Astrocyte of the spinal cord (primary cell): ENCODE measurements at regions not wholly inside any gene's neighbourhood (a gene's known extent, or its start where the extent isn't known, plus 50 kb on each side); places are given as distances from the start of the nearest gene placed in this dataset.

Source experiments
- DNase-seq: peaks from one replicate; pipeline ENCODE4 v3.0.0; 2011; ENCODE audit warnings: low read depth, low spot score
- H3K4me3 ChIP-seq: 2 replicates; pipeline ENCODE4 v1.5.1; 2011; ENCODE audit warnings: low read depth, mild to moderate bottlenecking, low read length, moderate library complexity
- in situ Hi-C: cut with HindIII; loops from 2 replicates; pipeline ENCODE4 v1.10.0; 2017; ENCODE audit warnings: low sequenced_read_pairs
- TF ChIP-seq, protein P1 (sequence below): IDR thresholded peaks from 2 replicates; pipeline ENCODE4 v1.5.1; 2012; ENCODE audit warnings: low read depth, mild to moderate bottlenecking, low read length, inconsistent platforms

GRCh38 chr10:131846240-131847101 is 54.3 kb upstream of the PPP2R2D start:
- TF ChIP-seq, protein P1, sequence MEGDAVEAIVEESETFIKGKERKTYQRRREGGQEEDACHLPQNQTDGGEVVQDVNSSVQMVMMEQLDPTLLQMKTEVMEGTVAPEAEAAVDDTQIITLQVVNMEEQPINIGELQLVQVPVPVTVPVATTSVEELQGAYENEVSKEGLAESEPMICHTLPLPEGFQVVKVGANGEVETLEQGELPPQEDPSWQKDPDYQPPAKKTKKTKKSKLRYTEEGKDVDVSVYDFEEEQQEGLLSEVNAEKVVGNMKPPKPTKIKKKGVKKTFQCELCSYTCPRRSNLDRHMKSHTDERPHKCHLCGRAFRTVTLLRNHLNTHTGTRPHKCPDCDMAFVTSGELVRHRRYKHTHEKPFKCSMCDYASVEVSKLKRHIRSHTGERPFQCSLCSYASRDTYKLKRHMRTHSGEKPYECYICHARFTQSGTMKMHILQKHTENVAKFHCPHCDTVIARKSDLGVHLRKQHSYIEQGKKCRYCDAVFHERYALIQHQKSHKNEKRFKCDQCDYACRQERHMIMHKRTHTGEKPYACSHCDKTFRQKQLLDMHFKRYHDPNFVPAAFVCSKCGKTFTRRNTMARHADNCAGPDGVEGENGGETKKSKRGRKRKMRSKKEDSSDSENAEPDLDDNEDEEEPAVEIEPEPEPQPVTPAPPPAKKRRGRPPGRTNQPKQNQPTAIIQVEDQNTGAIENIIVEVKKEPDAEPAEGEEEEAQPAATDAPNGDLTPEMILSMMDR: no peak

GRCh38 chr10:131847241-131847783 is 53.5 kb upstream of the PPP2R2D start:
- TF ChIP-seq, protein P1: no peak
- in situ Hi-C loops: no loop called here
- no peak for DNase-seq
- H3K4me3 ChIP-seq: no peak overlapping the region

More at GRCh38 chr10:131846240-131847101, 54.3 kb upstream of the PPP2R2D start:
- no peak for DNase-seq
- in situ Hi-C loops: no loop called here
- H3K4me3 ChIP-seq: no peak overlapping the region

- no peak overlapping the region for H3K4me3 ChIP-seq
- in situ Hi-C loops: no loop called here
- no peak for DNase-seq
- TF ChIP-seq, protein P1: no peak
These were observed 52.5 kb upstream of the PPP2R2D start for GRCh38 chr10:131848296-131848695.

- in situ Hi-C loops: no loop called here
- TF ChIP-seq, protein P1: no peak
- no peak overlapping the region for H3K4me3 ChIP-seq
- DNase-seq: no peak
These were observed 51.8 kb upstream of the PPP2R2D start for GRCh38 chr10:131848741-131849590.

DNA sequence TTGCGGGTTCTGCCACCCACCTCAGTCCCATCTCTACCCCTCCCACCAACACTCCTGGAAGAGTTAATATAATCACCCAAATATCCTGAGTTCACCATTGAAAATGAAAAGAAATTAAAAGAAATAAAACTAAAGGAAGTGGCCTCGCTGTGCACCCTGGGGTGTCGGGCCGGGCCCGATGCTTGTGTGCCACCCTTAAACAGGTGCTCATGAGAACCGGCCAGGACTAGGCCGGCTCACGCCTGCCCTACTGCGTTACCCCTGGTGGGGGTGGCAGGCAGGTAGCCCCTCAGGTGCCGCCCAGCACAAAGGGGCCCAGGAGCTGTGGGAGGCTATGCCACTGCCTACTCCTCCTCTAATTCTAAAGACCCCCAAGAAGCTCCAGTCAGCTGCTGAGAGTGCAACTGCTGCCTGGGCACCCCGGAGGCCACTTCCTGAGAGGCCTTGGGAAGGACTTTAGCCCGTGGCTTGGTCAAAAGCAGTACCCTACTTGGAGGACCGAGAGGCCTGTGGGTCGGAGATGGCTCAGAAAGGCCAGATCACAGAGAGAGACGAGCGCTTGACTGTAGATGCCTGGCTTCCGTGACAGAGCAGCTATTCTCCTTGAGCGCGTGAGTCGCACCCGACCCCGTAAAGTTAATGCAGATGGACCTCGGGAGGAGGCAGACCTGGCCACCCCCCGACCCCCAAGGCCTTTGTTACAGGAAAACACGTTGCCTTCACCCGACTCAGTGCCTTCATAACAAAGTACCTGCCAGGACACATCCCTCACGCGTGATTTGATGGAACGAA is 51.0 kb upstream of the PPP2R2D start:
- TF ChIP-seq, protein P1: no peak
- H3K4me3 ChIP-seq: no peak overlapping the region
- DNase-seq: no peak
- in situ Hi-C loops: no loop called here
